ENCODE measurements at regions not wholly inside any gene's neighbourhood (a gene's known extent, or its start where the extent isn't known, plus 50 kb on each side); places are given as distances from the start of the nearest gene placed in this dataset.

DNA sequence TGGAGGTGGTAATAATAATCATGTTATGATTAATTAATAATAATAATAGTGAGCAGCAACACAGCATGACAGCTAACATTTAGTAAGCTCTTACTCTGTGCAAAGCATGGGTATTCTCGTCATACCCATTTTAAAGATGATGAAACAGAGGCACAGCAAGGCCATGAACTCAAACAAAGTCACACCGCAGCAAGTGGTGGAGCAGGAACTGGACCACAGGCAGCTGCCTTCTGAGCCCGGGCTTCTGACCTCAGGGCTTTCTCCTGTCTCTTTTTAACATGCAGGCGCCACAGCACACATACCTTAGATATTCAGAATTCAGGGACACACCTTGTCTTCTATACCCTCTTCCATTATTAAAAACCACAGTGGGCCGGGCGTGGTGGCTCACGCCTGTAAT lies 50.7 kb upstream of the SPATA12 start:
- DNase-seq: no peak

- no peak for DNase-seq
Measured at GRCh38 chr3:57009367-57009766, 51.1 kb upstream of the SPATA12 start.

DNA sequence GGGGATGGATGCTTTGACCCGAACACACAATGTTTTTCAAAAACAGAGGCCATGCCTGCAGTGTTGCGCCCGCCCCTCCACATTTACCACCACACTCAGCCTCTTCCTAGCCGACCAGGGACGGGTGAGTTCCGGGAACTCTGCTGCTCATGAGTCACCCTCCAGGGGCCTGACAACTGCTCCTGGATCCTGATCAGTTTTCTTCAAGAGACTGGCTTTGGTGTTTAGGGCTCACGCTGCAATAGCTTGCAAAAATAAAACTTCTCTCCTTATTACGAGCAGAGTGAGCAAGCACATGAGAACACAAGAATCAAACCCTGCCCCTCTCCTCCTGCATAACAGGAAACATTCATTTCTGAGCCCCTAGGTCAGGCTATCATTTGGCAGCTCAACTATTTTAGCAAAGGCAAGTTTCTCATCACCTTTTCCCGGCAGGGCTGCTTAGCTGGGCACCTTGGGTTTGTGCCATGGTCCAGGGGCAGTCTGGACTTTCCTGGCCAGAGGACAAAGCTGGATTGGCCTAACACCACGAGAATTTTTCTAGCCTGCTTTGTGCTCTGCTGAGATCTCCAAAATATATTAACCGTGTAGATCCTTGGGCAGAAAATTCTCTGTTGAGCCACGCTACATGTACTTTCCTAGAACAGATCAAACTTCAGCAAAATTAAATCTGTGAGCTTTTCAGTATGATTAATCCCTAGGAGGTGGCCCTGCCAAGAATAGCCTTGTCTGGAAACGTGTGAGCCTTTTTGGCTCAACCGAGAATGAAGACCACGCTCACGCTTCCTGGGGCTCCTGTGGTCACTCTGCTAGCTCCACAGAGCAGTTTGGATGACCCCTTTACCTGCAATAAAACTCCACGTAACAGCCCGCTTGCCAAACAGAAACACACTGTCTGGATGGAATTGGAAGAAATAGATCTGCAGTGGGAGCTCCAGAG lies 52.7 kb upstream of the SPATA12 start:
- peak; percentile 84 for DNase-seq

DNA sequence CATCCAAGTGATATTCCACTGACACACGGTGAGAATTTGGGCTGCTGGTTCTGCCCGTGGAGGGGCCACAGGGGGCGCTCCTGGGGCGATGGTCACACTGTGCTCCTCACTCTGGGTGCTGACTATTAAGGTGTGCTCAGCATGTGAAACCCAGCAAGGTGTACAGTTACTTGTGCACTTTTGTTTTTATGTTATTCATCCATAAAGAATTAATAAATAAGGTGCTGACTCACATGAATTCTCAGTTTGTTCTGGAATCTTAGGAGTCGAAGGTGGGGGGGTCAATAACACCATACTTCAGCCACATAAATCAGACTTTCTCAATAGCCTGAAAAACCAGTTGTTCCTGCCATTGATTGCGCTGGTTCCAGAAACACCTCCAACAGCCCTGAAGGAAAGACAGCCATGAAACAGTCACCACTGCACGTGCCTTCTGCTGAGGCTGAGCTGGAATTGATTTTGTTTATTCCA lies 53.5 kb upstream of the SPATA12 start:
- DNase-seq: peak; percentile 19

- DNase-seq: no peak
Measured at GRCh38 chr3:57006179-57006657, 54.2 kb upstream of the SPATA12 start.

GRCh38 chr3:57004229-57004628 lies 56.2 kb upstream of the SPATA12 start:
- no peak for DNase-seq

DNA sequence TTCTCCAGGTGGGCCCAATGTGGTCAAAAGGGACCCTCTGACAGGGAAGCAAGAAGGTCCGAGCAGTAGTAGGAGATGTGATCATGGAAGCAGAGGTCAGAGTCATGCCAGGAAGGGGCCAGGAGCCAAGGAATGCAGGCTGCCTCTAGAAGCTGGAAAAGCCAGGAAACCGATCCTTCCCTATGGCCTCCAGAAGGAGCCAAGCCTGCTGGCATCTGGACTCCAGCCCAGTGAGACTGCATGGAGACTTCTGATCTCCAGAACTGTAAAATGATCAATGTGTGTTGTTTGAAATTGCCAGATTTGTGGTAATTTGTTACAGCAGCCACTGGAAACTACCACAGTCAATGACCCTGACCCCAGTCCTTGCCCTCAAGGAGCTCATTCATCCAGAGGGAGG lies 56.8 kb upstream of the SPATA12 start:
- no peak for DNase-seq

DNA sequence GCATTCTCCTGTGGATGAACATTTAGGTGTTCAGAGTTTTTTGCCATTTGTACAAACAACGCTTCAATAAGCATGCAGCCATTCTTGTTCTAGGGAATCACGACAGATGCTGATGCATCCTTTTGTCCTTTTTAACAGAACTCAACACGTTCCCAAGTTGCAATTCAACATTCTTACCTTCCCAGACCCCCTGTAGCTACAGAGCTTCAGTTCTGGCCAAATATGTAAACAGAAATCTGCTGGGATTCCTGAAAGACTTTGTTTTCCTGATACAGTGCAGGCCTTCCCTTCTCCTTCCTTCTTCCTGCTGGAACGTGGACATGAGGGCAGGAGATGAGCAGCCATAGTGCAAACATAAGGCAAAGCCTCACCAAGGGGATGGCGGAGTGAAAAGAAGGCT lies 59.1 kb upstream of the SPATA12 start:
- DNase-seq: no peak

DNA sequence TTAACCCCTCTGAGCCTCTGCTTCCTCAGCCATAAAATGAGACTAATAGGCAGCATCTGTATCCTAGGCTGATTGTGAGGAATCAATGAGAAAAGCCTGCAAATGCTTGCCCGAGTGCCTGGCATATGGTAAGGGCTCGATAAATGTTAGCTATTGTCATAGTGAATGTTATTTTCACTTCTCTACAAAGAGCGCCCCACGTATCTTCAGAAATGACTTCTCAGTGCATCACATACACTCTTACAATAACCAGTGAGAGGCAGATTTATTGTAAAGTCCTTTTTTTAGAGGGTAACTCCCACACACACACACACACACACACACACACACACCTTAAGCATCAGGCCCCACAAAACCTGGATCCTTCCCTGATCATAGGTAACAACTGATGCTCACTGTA lies 60.5 kb upstream of the SPATA12 start:
- no peak for DNase-seq

- no peak for DNase-seq
Measured at GRCh38 chr3:56999547-56999946, 60.9 kb upstream of the SPATA12 start.

DNA sequence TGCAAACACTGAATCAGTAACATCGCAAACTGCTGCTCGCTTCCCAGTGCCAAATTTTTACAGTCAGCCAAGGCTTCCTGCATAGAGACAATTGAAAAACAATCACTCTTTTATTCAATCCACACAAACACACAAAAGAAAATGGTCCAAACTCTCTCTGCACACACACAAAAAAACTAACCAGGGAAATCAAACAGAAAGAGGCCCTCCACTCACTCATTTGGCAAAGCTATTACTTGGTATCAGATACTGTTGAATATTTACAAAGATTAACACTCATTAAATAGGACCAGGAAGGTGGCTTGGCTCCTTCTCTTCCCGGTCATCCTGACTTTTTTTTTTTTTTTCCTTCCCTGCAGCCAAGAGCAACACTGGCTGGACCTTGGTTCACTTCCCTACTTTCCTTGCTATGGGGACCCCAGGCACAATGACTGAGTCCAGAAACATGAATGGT lies 62.4 kb upstream of the SPATA12 start:
- DNase-seq: no peak

- peak; percentile 36 for DNase-seq
Measured at GRCh38 chr3:56997675-56998074, 62.8 kb upstream of the SPATA12 start.

DNA sequence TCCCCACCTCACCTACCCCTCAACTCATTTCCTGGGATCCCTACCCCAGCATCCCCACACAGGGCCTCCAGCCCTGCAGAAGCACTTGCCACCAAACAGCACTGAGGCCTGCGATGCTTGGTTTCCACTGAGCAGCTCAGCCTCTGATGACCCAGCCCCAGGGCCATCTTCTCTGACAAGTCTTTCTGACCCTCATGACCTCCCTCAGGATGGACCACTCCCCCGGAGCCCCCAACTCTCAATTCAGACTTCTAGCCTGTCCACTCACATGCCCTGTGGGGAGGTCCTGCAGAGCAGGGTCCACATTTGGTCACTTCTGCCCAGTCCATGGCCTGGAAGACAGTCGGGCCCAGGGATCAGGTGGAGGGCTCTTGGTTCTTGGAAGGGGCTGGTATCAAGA lies 63.4 kb upstream of the SPATA12 start:
- no peak for DNase-seq

- no peak for DNase-seq
Measured at GRCh38 chr3:56994391-56994790, 66.1 kb upstream of the SPATA12 start.

- DNase-seq: no peak
Measured at GRCh38 chr3:56990641-56991015, 69.8 kb upstream of the SPATA12 start.

- DNase-seq: no peak
Measured at GRCh38 chr3:56989977-56990640, 70.4 kb upstream of the SPATA12 start.

- DNase-seq: no peak
Measured at GRCh38 chr3:56989169-56989976, 71.1 kb upstream of the SPATA12 start.

GRCh38 chr3:56988458-56989168 lies 71.9 kb upstream of the SPATA12 start:
- DNase-seq: peak; percentile 71

DNA sequence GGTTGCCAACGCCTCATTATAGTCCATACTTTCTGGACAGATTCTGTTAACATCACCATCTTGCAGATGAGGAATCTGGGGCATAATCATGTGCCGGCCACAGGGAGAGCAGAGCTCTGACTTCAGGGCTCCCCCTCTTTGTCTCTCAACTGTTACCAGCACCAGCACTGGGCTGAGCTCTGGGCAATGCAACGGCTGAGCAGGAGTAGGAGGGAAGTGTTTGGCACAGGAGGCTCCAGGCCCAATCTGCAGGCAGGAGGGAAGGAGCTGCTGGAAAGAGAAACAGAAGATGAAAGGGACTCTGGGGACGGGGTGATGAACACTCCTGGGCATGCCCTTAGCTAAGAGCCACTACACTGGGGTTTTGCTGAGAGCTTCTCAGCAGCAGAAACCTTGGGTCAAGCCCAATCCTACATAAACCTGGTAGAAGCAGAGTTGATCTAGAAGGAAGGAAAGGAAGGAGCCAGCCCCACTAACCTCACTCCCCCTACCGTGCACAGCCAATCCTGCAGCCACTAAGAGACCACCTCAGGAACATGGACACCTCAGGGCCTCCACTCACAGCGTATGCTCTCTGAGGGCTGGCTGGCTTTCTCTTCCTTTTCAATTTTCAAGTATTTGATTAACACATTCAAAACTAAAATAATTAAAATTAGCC lies 73.1 kb upstream of the SPATA12 start:
- DNase-seq: no peak

- no peak for DNase-seq
Measured at GRCh38 chr3:56986347-56986746, 74.1 kb upstream of the SPATA12 start.

GRCh38 chr3:56985878-56986277 lies 74.6 kb upstream of the SPATA12 start:
- DNase-seq: no peak

DNA sequence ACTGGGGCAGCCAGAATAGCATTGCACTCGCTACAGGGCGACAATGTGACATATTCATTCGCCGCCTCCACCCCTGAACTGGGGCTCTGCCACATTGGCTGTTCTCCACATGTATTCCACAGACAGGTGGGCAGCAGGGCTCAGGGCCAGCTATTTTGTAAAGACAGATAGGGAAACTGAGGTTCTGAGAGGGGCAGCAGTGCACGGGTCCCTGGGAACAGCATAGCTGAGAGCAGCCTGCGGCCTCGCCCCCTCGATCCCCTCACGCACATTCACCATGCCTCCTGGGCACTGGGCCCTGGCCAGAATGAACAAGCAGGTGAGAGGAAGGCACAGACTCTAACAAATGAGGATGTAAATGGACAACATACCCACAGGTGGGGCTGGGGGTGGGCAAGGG lies 75.0 kb upstream of the SPATA12 start:
- no peak for DNase-seq
